H1 (cell line): ENCODE measurements at regions not wholly inside any gene's neighbourhood (a gene's known extent, or its start where the extent isn't known, plus 50 kb on each side); places are given as distances from the start of the nearest gene placed in this dataset.

Source experiments
- BCL11A ChIP-seq, 2 experiments: IDR thresholded peaks; one replicate each; pipeline ENCODE4 v1.6.1; 2011; ENCODE audit warnings: low read depth in 2 of 2, low read length in 2 of 2, mild to moderate bottlenecking in 2 of 2
- CBX8 ChIP-seq: fragments of 300-800, 300-1000 bp; sonication (generic); IDR thresholded peaks from 2 replicates; pipeline ENCODE4 v1.7.1; 2016; ENCODE audit warnings: low read depth, low read length, borderline replicate concordance
- FOSL1 ChIP-seq: IDR thresholded peaks from 2 replicates; pipeline ENCODE4 v1.6.1; 2011; ENCODE audit warnings: mild to moderate bottlenecking, low read depth, low read length, moderate library complexity; ENCODE audit not compliant: insufficient read depth
- JUND ChIP-seq: IDR thresholded peaks from 2 replicates; pipeline ENCODE4 v1.6.1; 2011; ENCODE audit warnings: mild to moderate bottlenecking, improper control_type of control experiment, low read length
- SP2 ChIP-seq: IDR thresholded peaks from 2 replicates; pipeline ENCODE4 v1.6.1; 2012; ENCODE audit warnings: mild to moderate bottlenecking, low read length, inconsistent platforms
- SUZ12 ChIP-seq: fragments of 200-600 bp; sonication (generic); IDR thresholded peaks from 2 replicates; pipeline ENCODE4 v1.6.1; 2012; ENCODE audit warnings: mild to moderate bottlenecking, inconsistent platforms, low read length, moderate library complexity, mixed read lengths
- TAF1 ChIP-seq: IDR thresholded peaks from 2 replicates; pipeline ENCODE4 v1.6.1; 2011; ENCODE audit warnings: mild to moderate bottlenecking, low read depth, low read length
- TBP ChIP-seq: IDR thresholded peaks from 2 replicates; pipeline ENCODE4 v1.6.1; 2011; ENCODE audit warnings: low read depth, low read length, improper control_type of control experiment
- TF ChIP-seq, protein P1 (sequence below), 3 experiments: IDR thresholded peaks; 1 replicate in 2 of 3; 2 replicates in 1 of 3; pipeline versions ENCODE4 v1.5.1 to v1.6.1; 2011; ENCODE audit warnings: low read length in 3 of 3, mild to moderate bottlenecking in 3 of 3, inconsistent platforms in 2 of 3, low read depth in 1 of 3, moderate library complexity in 1 of 3; ENCODE audit not compliant: insufficient read depth in 1 of 3; ENCODE audit errors: control extremely low read depth in 1 of 3

DNA sequence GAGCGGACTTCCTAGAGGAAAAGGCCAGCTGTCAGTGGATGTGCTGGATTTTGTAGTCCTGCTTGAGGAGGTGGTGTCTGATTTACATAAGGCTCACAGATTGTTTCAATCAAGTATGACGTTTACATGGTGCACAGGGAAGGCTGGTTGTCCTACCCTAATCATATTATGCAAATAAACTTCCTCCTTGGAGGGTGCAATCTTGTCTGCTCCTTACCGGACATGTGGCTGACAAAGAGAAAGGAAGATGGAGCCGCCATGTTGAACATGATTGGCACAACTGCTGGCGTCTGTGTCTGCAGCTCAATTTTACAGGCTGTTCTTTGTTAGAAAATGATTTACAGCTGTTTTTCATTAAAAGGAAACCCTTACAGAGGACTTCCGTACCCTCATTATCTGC lies 1656.1 kb downstream of the KCNT2 start:
- TF ChIP-seq, protein P1, sequence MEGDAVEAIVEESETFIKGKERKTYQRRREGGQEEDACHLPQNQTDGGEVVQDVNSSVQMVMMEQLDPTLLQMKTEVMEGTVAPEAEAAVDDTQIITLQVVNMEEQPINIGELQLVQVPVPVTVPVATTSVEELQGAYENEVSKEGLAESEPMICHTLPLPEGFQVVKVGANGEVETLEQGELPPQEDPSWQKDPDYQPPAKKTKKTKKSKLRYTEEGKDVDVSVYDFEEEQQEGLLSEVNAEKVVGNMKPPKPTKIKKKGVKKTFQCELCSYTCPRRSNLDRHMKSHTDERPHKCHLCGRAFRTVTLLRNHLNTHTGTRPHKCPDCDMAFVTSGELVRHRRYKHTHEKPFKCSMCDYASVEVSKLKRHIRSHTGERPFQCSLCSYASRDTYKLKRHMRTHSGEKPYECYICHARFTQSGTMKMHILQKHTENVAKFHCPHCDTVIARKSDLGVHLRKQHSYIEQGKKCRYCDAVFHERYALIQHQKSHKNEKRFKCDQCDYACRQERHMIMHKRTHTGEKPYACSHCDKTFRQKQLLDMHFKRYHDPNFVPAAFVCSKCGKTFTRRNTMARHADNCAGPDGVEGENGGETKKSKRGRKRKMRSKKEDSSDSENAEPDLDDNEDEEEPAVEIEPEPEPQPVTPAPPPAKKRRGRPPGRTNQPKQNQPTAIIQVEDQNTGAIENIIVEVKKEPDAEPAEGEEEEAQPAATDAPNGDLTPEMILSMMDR (IDR thresholded peaks at IDR 0.05; ENCODE audit: control extremely low read depth in 1 of 3, insufficient read depth in 1 of 3, low read depth in 1 of 3, low read length in 3 of 3), result no peak
- TF ChIP-seq SP2 (no peak), JUND (no peak), SUZ12 (no peak), TAF1 (no peak), CBX8 (no peak), FOSL1 (no peak), TBP (no peak), BCL11A (IDR thresholded peaks at IDR 0.05; ENCODE audit: low read depth in 2 of 2, low read length in 2 of 2) (no peak)
